GM12874 (cell line): ENCODE measurements at regions not wholly inside any gene's neighbourhood (a gene's known extent, or its start where the extent isn't known, plus 50 kb on each side); places are given as distances from the start of the nearest gene placed in this dataset.

ENCODE experiments used
- CTCF ChIP-seq: IDR thresholded peaks from 2 replicates; pipeline ENCODE4 v1.5.1; 2011; ENCODE audit warnings: low read depth, mild to moderate bottlenecking, control low read depth, low read length, moderate library complexity; ENCODE audit not compliant: insufficient read depth

GRCh38 chr2:129056309-129056958 lies 737.8 kb upstream of the HS6ST1 start:
- TF ChIP-seq CTCF, result no peak

- no peak for TF ChIP-seq CTCF
Measured at GRCh38 chr2:129056959-129057317, 738.3 kb upstream of the HS6ST1 start.

DNA sequence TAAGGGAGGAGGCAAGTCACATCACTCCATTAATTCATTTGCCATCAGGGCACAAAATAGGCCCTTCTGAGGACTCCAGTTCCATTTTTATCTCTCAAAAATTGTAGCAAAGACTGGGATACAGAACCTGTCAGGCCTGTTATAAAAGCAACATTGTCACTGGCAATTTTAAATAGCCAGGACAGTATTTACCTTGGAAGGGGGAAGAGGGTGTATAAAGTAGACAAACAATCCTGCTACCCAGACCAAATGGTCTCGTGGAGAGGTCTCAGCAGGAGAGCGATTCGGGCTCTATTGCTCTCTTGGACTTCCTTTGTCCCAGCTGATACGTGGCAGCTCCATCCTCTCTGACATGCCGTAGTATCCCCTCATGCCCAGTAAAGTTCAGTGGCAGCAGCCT lies 740.3 kb upstream of the HS6ST1 start:
- TF ChIP-seq CTCF, result no peak

DNA sequence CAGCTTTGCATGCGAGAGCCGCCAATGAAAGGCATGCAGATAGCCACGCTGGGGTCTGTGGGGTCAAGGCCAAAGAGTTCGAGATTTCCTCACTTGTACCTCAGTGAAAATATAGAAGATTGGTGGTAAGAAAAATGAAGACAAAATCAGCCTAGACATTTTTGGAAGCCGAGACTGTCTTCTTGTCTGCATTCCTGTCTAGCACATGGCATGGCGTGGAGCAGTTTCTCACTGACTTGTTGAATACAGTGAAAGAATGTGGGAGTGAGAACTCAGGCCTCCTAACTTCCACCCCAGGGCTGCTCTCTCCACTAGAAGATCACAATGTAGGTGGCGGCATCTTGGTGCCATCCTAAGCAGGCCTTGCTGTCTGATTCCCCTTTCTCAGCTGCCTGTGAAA lies 740.8 kb upstream of the HS6ST1 start:
- no peak for TF ChIP-seq CTCF

GRCh38 chr2:129061069-129061768 lies 742.6 kb upstream of the HS6ST1 start:
- no peak for TF ChIP-seq CTCF

- no peak for TF ChIP-seq CTCF
Measured at GRCh38 chr2:129061769-129062121, 743.1 kb upstream of the HS6ST1 start.

GRCh38 chr2:129062146-129062912 lies 743.7 kb upstream of the HS6ST1 start:
- TF ChIP-seq CTCF, result no peak
